ENCODE measurements at regions not wholly inside any gene's neighbourhood (a gene's known extent, or its start where the extent isn't known, plus 50 kb on each side); places are given as distances from the start of the nearest gene placed in this dataset.

DNA sequence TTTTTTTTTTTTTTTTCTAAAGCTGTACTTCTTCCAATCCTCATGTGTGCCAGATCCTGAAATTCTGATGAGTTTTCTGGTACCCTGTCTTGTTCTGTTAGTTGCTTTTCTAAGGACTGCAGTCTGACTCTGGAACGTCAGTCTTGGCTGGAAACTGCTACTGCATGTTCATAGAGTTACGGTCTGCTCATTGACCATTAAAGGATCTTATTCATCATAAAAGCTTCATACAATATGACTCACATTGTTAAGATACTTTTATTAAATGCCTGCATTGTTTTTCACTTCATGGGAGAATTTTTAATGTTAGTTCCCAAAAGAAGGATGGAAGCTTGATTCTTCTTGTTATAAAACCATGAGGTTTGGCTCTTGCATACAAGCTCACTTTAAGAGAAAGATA is 233.6 kb downstream of the SYT10 start:
- TF ChIP-seq, protein P1, sequence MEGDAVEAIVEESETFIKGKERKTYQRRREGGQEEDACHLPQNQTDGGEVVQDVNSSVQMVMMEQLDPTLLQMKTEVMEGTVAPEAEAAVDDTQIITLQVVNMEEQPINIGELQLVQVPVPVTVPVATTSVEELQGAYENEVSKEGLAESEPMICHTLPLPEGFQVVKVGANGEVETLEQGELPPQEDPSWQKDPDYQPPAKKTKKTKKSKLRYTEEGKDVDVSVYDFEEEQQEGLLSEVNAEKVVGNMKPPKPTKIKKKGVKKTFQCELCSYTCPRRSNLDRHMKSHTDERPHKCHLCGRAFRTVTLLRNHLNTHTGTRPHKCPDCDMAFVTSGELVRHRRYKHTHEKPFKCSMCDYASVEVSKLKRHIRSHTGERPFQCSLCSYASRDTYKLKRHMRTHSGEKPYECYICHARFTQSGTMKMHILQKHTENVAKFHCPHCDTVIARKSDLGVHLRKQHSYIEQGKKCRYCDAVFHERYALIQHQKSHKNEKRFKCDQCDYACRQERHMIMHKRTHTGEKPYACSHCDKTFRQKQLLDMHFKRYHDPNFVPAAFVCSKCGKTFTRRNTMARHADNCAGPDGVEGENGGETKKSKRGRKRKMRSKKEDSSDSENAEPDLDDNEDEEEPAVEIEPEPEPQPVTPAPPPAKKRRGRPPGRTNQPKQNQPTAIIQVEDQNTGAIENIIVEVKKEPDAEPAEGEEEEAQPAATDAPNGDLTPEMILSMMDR (IDR thresholded peaks at IDR 0.05), result no peak
- no peak for TF ChIP-seq POLR2A (IDR thresholded peaks at IDR 0.05)

All from tibial nerve (tissue), 3 donors.